ENCODE measurements at regions not wholly inside any gene's neighbourhood (a gene's known extent, or its start where the extent isn't known, plus 50 kb on each side); places are given as distances from the start of the nearest gene placed in this dataset.

GRCh38 chr10:106467506-106467905 is 697.0 kb downstream of the SORCS1 start:
- DNase-seq (ENCODE audit: low spot score), result no peak

GRCh38 chr10:106457522-106457921 is 707.0 kb downstream of the SORCS1 start:
- no peak for DNase-seq (ENCODE audit: low spot score)

- no peak for DNase-seq (ENCODE audit: low spot score)
Observed at GRCh38 chr10:106454233-106454632, 710.3 kb downstream of the SORCS1 start.

GRCh38 chr10:106450966-106451365 is 713.5 kb downstream of the SORCS1 start:
- no peak for DNase-seq (ENCODE audit: low spot score)

GRCh38 chr10:106446920-106447319 is 717.6 kb downstream of the SORCS1 start:
- DNase-seq (ENCODE audit: low spot score), result no peak

- no peak for DNase-seq (ENCODE audit: low spot score)
Observed at GRCh38 chr10:106442223-106442622, 722.3 kb downstream of the SORCS1 start.

GRCh38 chr10:106440767-106441166 is 723.7 kb downstream of the SORCS1 start:
- no peak for DNase-seq (ENCODE audit: low spot score)

- DNase-seq (ENCODE audit: low spot score), result no peak
Observed at GRCh38 chr10:106440355-106440754, 724.2 kb downstream of the SORCS1 start.

GRCh38 chr10:106439366-106439765 is 725.1 kb downstream of the SORCS1 start:
- no peak for DNase-seq (ENCODE audit: low spot score)

GRCh38 chr10:106438386-106438785 is 726.1 kb downstream of the SORCS1 start:
- no peak for DNase-seq (ENCODE audit: low spot score)

- DNase-seq (ENCODE audit: low spot score), result no peak
Observed at GRCh38 chr10:106436123-106436715, 728.3 kb downstream of the SORCS1 start.

- DNase-seq (ENCODE audit: low spot score), result no peak
Observed at GRCh38 chr10:106435081-106435480, 729.4 kb downstream of the SORCS1 start.

- no peak for DNase-seq (ENCODE audit: low spot score)
Observed at GRCh38 chr10:106424981-106425380, 739.5 kb downstream of the SORCS1 start.

- DNase-seq (ENCODE audit: low spot score), result no peak
Observed at GRCh38 chr10:106424054-106424453, 740.5 kb downstream of the SORCS1 start.

GRCh38 chr10:106410331-106410730 is 754.2 kb downstream of the SORCS1 start:
- no peak for DNase-seq (ENCODE audit: low spot score)

- DNase-seq (ENCODE audit: low spot score), result no peak
Observed at GRCh38 chr10:106405141-106405540, 759.4 kb downstream of the SORCS1 start.

GRCh38 chr10:106402458-106402857 is 762.0 kb downstream of the SORCS1 start:
- no peak for DNase-seq (ENCODE audit: low spot score)

GRCh38 chr10:106401967-106402366 is 762.5 kb downstream of the SORCS1 start:
- no peak for DNase-seq (ENCODE audit: low spot score)

- no peak for DNase-seq (ENCODE audit: low spot score)
Observed at GRCh38 chr10:106401161-106401560, 763.3 kb downstream of the SORCS1 start.

GRCh38 chr10:106399112-106399511 is 765.4 kb downstream of the SORCS1 start:
- DNase-seq (ENCODE audit: low spot score), result no peak

GRCh38 chr10:106396192-106396591 is 768.3 kb downstream of the SORCS1 start:
- DNase-seq (ENCODE audit: low spot score), result no peak

GRCh38 chr10:106395041-106395749 is 769.3 kb downstream of the SORCS1 start:
- DNase-seq (ENCODE audit: low spot score), result no peak

GRCh38 chr10:106392778-106393177 is 771.7 kb downstream of the SORCS1 start:
- no peak for DNase-seq (ENCODE audit: low spot score)

- DNase-seq (ENCODE audit: low spot score), result no peak
Observed at GRCh38 chr10:106387063-106387462, 777.4 kb downstream of the SORCS1 start.
